CD4-positive, alpha-beta T cell treated with Interleukin-17A for 1 hour (primary cell): ENCODE measurements at regions not wholly inside any gene's neighbourhood (a gene's known extent, or its start where the extent isn't known, plus 50 kb on each side); places are given as distances from the start of the nearest gene placed in this dataset.

Experiments used
- DNase-seq: peaks from one replicate; pipeline ENCODE4 v3.0.0-alpha.2; 2020

DNA sequence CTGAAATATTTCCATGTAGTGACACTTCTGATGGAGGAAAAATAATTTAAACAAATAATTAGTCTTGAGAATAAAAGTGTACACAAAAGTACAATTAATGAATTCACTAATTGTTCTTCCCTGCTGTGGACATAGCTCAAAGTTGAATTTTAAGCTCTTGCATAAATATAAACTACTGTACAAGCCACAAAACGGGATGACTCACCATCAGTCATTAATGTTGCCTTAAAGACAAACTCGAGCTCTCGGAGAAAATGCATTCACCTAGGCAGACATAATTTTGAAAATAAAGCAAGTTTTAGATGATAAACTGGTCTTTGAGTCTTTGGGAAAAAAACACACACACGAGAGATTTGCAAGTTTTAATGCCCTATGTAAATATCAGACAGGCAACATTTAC, 436.4 kb downstream of the ZNF521 start:
- no peak for DNase-seq

DNA sequence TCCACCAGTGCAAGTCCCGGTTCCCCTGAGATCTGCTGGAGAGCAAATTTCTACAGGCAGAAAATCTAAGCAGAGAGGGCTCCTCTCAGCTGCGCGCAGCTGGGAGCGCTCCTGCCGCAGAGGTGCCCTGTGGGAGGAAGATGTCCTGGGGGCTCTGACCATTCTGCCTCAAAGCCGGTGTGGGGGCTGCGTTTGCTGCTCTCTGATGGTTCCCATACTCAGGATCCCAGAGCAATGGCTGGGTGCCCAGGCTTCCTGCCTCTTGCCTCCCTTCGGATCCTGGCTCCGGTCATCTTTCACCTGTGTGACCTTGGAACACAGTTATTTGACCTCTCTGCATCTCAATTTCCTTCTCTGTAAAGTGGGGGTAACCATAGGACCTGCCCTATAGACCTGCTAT, 434.2 kb downstream of the ZNF521 start:
- DNase-seq = no peak

DNA sequence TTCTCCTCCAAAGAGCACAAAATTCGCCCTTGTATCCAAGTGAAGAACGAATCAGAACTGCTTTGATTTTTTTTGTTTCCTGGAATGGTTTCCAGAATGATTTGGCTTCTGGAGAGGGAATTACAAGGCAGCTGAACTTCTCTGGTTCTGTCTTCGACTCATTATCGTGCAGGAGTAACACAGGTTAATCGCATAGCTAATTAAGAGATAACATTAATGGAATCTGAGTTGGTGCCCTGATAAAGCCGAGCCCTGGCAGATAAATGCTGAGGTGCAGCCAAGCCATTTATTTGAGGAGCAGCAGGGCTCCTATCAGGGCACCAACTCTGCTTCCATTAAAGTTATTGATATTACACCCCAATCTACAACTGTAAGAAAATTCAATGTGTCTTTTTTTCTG, 433.7 kb downstream of the ZNF521 start:
- DNase-seq = no peak

DNA sequence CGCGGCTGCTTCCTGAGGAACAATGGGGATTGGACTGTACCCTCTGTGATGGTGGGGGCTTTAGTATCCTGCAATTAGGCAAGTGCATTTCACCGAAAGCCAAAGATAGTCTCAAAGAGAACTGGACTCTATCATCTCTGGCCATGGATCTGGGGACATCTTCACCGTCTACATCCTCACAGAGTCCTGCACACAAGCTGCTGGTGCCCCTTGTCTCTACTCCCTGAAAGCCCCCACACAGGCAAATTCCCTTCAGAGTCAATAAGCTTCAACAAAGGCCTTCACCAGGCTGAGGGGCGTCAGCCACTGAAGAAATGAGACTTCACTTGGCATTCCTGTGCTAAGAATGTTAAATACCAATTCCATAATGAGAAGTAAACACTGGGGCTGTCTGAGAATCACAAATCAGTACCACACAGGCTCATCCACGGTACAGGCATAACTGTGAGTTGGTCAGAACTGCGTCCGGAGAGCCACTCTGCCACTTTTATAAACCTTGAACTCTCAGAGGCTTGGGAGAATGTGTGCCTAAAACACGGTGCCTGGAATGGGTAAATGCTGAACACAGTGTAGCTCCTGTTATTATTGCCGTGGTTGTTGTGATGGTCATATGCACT, 432.7 kb downstream of the ZNF521 start:
- DNase-seq = no peak

DNA sequence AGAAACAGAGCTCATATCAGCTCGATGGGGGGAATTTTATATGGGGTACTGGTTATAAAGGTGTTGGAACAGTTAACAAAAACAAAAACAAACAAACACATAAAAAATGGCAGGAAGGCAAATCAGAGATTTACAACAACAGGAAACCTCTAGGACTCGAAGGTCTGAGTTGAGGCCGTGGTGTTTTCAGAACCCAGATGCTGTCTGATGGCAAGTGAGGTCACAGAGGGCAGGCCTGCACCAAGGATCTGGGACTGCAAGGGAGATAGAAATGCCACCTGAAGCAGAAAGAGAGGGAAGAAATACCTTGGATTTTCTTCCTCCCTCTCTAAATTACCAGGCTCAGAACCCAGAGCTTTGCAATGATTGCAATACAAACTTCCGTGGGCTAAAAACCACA, 429.5 kb downstream of the ZNF521 start:
- DNase-seq = no peak

DNA sequence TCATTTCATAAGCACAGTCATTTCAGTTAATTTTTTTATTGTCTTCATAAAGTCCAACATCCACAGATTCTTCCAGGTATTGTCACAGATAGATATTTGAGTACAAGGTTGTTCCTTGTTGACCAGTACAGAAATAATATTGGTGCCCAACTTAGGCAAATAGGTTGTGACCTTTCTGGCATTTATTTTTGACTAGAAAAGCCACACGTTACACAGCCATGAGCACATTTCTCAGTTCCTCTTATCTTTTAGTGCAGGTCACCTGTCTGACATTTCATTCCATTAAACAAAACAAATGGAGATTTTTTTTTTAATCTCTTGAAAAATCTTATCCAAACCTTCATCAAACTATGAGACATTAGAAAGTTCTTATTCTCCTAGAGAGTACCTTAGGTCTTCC, 428.8 kb downstream of the ZNF521 start:
- DNase-seq = no peak

DNA sequence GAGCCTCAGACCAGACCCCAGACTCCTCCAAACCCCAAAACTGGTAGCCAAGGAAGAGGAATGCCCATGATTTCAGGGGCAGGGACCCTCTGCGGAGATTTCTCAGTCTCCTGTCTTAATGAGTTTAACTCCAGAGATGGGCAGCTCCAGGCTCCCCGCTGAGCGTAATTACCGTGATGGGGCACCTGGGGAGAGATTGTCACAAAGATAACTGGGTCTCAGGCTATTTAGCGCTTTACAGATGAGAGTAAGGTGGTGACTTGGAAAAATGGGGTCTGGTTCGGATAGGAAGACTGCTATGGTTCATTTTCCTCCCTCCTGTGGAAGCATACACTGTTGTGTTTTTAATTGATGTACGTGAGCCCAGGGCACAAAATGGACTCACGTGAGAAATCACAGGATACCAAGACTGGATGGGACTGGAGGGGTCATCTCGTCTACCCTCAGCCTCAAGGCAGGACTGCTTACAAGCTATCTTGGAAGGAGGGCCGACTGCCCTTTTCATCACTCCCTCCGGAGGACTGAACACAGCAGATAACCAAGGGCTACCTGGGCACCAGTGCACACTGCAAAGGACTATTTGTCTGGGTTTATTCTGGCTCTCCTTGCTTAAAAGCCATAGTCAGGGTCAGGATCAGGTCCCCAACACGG, 427.8 kb downstream of the ZNF521 start:
- DNase-seq = no peak

DNA sequence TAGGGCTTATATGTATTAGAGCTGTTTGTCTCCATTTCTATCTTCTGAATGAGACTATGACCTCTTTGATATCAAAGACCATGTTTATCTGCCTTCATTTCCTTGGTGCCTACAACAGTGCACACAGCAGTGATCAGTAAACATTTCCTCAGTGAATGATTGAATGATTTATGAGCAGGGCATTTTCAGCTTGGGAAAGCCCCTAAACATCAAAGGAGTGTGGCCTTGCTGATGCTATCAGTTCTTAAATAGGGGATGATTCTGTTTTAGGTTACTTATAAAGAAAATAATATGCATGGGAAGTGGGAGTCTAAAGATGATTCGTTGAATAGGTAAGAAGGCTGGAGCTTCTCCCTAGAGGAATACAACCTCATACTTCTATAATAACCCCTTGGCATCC, 425.3 kb downstream of the ZNF521 start:
- no peak for DNase-seq

DNA sequence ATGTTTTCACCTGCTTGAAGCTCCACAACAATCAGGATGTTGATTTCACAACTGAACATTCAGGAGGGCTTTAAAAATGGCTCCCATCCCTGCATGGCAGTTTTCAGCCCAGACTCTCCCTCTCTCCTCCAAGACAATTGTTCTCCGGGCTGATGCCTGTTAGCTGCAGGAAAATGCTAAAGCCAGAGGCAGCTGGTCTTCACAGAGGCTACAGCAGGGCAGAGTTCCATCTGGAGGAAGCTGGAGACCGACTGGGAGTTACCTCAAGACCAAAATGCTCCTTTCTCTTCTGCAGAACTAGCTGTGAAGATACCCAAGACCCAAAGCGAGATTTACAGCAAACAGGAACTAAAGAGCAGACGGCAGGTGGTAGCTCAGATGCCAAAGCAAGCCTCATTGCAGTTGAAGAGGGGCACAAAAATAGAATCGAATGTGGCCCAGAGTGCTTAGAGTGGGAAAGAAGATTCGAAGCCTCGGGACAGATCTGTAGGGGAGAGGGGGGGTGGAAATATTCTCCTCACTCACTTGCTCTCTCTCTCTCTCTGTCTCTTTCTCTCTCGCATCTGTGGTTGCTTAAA, 423.6 kb downstream of the ZNF521 start:
- no peak for DNase-seq

DNA sequence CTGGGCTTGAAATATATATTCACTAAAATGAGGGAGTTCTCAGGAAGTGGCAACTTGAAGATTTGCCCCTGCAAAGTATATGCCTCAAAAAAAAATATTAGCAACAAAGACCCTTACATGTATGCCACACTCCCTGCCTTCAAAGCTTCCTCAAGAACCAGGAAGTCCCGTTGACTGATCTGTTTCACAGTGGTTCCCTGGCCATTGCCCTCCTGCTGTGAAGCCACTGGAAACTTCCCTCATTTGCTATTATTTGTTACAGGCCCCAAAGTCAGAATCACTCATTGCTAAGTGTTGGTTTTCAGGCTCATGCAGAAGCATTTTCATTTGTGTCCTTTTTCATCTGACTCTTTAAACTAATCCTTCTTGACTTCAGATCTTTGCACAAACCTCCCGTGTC, 421.5 kb downstream of the ZNF521 start:
- DNase-seq = no peak

DNA sequence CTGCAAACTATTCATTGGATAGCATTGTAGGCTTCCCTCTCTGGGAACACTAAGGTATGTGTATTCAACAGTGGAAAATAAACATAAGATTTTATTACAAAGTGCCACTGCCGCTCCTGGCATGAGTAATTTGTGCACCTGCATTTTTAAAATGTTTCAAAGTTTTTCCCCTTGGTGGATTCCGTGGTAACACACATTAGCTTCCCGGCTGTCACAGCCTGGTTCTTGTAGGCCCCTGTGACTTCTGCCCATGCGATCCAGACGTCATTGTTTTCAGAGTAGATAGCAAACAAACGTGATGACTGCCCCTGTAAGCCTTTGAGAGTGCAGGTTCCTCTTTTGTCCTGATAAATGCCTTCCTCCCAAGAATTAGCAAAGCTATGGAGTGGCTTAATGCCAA, 421.0 kb downstream of the ZNF521 start:
- no peak for DNase-seq

DNA sequence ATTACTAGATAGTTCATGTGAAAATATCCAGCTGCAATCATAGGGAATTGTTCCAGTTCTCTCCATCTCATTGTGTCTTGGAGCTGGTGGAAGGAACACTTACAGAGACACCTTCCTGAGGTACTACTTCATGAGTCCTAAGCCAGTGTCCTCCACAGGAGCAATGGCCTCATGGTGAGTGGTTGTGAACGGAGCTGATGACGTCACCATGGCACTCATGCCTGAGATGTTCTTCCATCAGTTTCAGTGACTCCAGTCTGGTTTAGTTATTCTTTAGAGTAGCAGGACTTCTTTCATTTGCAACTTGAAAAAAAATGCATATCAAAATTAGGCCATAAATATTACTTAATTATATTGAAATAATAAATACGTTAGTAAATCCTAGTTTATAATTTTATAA, 418.6 kb downstream of the ZNF521 start:
- no peak for DNase-seq

DNA sequence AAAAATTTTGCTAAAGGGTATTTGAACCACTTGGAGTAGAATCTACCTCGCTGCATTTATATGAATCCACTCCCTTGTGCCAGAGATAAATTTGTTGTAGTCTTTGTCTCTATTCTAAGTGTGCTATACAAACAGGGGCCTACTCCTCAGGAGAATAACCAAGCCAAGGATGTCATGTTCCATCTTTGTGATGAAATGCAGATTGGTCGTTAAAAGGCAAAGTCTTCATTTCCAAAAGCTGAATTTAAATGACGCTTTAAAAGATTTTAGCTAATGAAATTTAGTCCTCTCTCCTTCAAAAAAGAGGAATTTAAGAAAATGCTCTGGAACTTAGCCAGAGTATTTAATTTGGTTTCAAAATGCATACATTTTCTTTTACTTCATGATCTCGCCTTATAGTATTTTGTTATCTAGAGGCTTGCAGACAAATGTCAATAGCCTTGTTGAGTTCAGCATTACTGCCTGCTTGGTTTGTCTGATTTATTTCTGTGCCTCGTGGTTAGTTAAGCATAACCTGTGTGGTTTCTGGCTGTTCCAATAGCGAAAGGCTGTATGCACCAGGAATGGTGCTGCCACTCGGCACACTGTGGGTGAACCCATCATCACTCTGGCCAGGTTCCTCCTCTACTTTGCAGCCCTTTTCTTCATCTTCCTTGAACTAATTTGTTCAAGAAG, 417.6 kb downstream of the ZNF521 start:
- no peak for DNase-seq

DNA sequence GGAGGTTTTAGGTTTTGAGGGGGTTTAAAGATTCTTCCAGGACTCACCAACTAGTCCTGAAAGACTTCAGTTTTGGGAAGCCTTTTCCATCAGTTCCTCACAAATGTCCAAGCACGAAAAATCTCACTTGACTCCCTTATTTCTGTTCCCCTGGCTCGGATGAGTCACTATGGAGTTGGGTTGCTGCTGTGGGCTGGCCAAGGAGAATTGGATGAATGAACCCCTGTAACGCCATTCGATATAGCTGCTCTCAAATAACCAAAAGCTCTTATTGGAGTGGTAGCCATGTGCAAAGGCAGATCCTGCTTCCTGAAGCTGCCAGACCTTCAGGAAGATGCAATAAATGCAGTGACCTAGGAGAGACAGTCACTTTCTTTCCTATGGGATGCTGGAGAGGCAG, 417.0 kb downstream of the ZNF521 start:
- no peak for DNase-seq

DNA sequence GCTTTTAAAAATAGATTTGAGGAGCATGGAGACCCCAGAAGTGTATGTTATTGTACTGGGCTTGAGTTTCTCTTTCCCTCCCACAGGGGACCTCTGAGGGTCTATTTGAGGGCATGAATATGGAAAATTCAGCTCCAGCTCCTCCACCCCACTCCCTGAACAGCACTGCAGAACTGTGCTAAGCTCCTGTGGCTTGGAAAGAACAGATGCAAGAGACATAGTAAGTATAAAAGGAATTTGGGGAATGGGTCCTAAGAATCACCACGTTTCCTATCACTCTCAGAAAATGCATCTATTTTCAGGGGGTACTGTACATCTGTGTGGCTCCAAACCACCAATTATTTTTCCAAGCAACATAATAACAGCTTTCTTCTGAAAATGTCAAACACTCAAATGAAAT, 416.1 kb downstream of the ZNF521 start:
- no peak for DNase-seq

DNA sequence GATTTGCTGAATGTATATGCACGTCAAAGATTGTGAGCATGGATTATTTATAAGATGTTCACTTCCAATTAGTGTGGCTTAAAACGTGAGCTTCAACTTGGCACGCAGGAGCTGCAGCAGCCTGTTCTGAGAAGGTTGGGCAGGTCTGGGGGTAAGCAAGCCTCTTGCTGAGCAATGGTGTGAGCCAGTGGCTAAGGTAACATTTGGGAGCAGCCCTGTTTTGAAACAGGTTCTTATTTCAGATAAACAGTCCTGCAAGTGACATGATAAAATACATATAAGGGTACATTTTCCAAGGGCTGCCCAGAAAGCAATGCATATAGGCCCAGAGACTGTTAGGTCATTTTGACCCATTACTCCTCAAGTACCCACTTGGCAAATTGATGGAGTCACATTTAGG, 415.3 kb downstream of the ZNF521 start:
- DNase-seq = no peak

DNA sequence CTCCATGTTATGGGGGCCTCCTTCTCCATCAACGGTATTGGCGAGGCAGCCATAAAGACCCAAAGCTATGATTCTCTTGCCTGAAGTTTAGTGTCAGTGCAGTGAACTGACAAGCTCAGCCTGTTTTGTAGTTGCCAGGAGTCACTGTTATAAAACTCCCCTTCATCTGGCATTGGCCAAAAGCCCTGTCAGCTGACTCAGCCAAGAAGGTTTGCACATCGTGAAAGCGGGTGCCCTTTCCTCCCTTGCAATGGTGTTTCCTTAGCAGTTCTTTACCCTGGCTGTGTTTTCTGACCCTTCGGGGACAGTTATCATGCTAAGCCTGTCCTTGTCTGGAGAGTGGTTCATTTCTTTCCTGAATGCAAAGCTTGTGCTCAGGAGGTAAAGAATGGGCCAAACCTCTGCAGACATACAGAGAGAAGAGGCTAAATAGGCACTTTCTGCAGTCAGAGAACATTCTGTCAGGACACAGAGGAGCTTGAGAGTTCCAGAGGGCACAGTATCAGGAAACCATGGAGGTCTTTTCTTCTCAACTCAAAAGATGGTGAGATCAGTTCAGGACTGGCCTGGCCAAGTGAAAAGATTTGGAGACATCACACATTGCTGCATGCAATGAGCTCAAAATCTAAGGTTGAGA, 414.2 kb downstream of the ZNF521 start:
- no peak for DNase-seq

DNA sequence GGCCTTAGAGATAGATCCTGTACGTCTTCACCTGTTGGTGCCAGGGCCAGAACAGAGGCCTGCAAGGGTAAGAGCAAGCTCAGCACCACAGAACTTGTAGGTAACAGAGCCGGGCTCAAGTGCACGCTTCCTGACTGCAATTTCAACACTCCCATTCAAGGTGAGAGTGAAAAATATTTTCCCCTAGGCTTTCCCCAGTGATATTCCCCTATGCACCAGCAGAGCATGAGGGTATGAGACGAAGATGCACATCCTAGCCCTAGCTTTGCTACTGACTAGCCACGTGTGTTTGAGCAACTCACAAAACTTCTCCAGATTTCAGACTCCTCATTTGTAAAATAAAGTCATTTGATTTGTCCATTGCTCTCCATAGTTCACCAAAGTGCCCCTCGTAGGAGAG, 411.6 kb downstream of the ZNF521 start:
- no peak for DNase-seq

DNA sequence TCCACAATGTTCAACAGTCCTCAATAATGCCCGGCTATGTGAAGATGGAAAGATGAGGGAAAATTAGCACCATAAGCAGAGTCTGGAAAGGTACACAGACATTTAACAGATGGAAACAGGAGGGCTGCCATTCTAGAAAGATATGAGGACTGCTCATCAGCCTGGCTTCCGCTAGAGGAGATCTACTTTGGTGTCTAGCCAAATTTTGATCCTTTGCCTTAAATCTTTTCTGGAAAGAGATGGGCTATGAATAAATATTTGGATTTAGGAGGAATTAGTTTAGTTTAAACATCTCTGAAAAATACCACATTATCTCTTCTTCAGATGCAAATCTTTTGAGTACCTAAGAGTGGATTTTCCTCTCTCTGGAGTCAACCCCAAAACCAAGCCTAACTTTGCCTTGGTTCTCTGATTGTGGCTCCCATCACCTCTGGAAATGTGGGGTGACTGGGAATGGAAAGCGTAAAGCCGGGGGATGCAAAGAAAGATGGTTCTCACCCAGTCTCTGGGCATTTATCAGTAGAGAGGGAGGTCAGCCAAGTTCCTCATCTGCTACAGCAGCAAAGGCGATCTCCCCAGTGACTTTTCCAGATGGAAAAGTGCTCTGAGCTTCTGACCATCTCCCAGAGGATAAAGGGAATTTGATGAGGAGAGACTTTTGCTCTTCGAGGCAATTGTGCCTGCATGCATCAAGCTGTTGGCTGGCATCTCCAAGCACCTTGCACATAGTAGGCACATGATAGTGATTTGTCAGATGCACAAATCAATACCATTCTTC, 410.6 kb downstream of the ZNF521 start:
- DNase-seq = no peak

DNA sequence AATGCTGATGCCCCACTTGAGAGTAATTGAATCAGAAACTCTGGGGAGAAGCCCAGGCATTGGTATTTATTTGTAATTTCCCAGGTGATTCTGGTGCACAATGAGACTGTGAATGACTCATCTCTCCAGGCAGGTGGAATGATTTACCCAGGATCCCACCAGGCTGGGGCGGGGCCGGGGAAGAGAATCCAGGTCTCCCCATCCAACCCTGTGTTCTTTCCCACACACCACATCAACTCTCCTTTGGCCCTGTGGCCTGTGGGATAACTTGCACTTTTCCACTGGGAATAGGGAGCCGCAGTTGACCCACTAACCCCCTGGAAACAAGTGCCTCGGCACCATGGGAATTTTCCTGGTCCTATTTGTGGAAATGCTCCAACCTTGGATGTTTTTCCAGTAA, 409.8 kb downstream of the ZNF521 start:
- no peak for DNase-seq

DNA sequence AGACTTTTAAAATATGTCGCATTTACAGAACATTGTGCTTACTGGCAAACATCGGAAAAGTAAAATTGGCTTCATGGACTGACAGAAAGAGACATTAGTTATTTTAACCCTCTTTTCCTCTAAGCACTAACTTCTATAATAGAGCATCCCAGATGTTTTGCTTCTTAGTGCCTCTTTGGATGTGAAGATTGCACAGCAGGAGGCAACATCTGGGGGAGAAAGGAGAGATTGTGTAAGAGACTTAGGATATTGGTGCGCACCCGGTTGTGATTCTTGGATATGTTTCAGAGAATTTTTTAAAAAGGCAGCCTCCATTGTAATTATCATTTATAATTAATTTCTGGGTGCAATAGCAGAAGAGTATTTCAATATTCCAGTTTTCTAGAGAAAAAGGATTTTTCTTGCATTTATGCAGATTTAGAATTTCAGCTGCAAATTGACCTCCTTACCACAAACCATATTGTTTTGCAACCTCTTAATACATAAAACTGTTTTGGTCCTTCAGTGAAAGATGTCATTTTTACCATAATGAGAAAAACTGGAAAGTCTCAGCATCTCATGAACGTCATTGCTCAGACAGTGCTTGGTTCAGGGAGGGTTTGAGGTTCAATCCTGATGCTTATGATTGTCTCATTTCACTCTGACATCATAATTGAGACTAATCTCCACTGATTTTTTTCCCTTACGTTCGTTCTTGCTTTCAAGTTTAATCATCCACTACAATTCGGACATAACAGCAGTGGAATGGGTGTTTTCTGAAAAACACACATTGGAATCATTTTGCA, 404.3 kb downstream of the ZNF521 start:
- no peak for DNase-seq

DNA sequence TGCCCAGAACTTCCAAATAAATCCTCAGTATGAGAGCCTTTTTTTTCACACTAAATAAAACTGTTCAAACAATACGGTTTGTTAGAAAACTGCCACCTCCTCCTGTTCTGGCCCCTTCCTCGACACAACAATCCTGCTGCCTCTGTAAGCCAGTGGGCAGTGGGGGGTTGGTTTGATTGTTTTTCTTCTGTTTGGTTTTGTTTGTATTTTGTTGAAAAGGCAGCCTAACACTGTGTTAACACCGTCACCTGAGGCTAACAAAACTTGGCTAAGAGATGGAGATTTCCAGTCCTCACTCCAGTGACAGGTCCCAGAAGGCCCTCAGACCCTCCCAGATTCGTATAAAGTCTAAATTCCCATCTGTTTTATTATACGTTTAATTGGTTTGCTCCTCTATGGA, 402.1 kb downstream of the ZNF521 start:
- DNase-seq = no peak
